HG03066 (cell line): ENCODE measurements at regions not wholly inside any gene's neighbourhood (a gene's known extent, or its start where the extent isn't known, plus 50 kb on each side); places are given as distances from the start of the nearest gene placed in this dataset.

Experiments
- ATAC-seq: cut with Tn5 transposase; IDR thresholded peaks from one replicate; pipeline ENCODE4 v1.9.1; 2021; ENCODE audit warnings: low read depth; ENCODE audit not compliant: unreplicated experiment

- no peak for ATAC-seq
Observed at GRCh38 chr3:84825817-84826216, 133.0 kb upstream of the CADM2 start.

GRCh38 chr3:84830476-84830875 lies 128.3 kb upstream of the CADM2 start:
- ATAC-seq = no peak

GRCh38 chr3:84835366-84835765 lies 123.4 kb upstream of the CADM2 start:
- ATAC-seq = no peak

GRCh38 chr3:84836961-84837360 lies 121.8 kb upstream of the CADM2 start:
- ATAC-seq = no peak

- no peak for ATAC-seq
Observed at GRCh38 chr3:84877092-84877491, 81.7 kb upstream of the CADM2 start.

GRCh38 chr3:84881288-84881687 lies 77.5 kb upstream of the CADM2 start:
- no peak for ATAC-seq

- ATAC-seq = no peak
Observed at GRCh38 chr3:84885199-84885882, 73.4 kb upstream of the CADM2 start.

GRCh38 chr3:84891851-84892250 lies 66.9 kb upstream of the CADM2 start:
- ATAC-seq = no peak

- ATAC-seq = no peak
Observed at GRCh38 chr3:84893211-84893610, 65.6 kb upstream of the CADM2 start.

GRCh38 chr3:84904212-84904611 lies 54.6 kb upstream of the CADM2 start:
- ATAC-seq = no peak

- ATAC-seq = no peak
Observed at GRCh38 chr3:84904816-84905555, 53.8 kb upstream of the CADM2 start.

- no peak for ATAC-seq
Observed at GRCh38 chr3:84905556-84905920, 53.3 kb upstream of the CADM2 start.

GRCh38 chr3:84906065-84906464 lies 52.7 kb upstream of the CADM2 start:
- ATAC-seq = no peak
